SK-N-MC (cell line): ENCODE measurements at regions not wholly inside any gene's neighbourhood (a gene's known extent, or its start where the extent isn't known, plus 50 kb on each side); places are given as distances from the start of the nearest gene placed in this dataset.

Source experiments
- EZH2 ChIP-seq: fragments of 200-600 bp; sonication (generic); IDR thresholded peaks from one replicate; pipeline ENCODE4 v1.6.1; 2017; ENCODE audit warnings: antibody characterized with exemption
- POLR2AphosphoS5 ChIP-seq: IDR thresholded peaks from 2 replicates; pipeline ENCODE4 v1.6.1; 2012; ENCODE audit warnings: mild to moderate bottlenecking, low read depth, low read length, borderline replicate concordance

DNA sequence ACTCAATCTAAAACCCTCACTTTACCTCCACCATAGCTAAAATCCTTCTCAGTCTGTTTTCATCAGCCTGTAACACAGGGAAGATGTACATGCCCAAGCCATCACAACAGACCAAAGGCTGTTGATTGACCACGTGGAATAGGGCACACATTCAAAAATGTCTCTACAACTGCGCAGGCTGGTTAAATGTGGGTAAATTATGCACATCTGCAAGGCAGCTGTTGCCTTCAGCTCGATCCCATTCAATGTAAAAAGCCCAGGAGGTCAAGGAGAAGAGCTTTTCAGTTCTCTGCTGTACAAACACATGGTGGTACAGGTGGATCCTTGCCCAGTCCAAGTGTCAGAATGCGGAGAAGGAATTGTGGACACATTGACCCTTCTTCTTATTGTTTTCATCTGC lies 354.0 kb downstream of the FLRT2 start:
- TF ChIP-seq EZH2: no peak
- no peak for TF ChIP-seq POLR2AphosphoS5
